Cardiac muscle cell (in vitro differentiated cells and primary cell): ENCODE measurements at regions not wholly inside any gene's neighbourhood (a gene's known extent, or its start where the extent isn't known, plus 50 kb on each side); places are given as distances from the start of the nearest gene placed in this dataset.

Experiments used
- DNase-seq, 2 donors: peaks; one replicate each; pipeline versions ENCODE4 v3.0.0 to v3.0.0-alpha.2; 2010 to 2017; ENCODE audit warnings: low read depth in 1 of 2, low spot score in 1 of 2
- H3K27ac ChIP-seq: fragments of 200-600 bp; sonication (generic); 2 replicates; pipeline ENCODE4 v1.5.1; 2016
- H3K27me3 ChIP-seq: fragments of 200-600 bp; sonication (generic); 2 replicates; pipeline ENCODE4 v1.6.0; 2016; ENCODE audit warnings: control low read depth
- H3K36me3 ChIP-seq: fragments of 200-600 bp; sonication (generic); 2 replicates; pipeline ENCODE4 v1.5.1; 2016; ENCODE audit warnings: control low read depth
- H3K4me1 ChIP-seq: fragments of 200-600 bp; sonication (generic); 2 replicates; pipeline ENCODE4 v1.8.1; 2017; ENCODE audit warnings: low read depth, mild to moderate bottlenecking, mixed run types
- H3K4me3 ChIP-seq: fragments of 200-600 bp; sonication (generic); 2 replicates; pipeline ENCODE4 v1.5.1; 2016; ENCODE audit warnings: mild to moderate bottlenecking
- H3K9me3 ChIP-seq: fragments of 200-600 bp; sonication (generic); 2 replicates; pipeline ENCODE4 v1.5.1; 2017; ENCODE audit warnings: low read depth, mild to moderate bottlenecking, control low read depth
- TF ChIP-seq, protein P1 (sequence below): IDR thresholded peaks from 2 replicates; pipeline ENCODE4 v1.5.1; 2012; ENCODE audit warnings: low read depth, mild to moderate bottlenecking, low read length

DNA sequence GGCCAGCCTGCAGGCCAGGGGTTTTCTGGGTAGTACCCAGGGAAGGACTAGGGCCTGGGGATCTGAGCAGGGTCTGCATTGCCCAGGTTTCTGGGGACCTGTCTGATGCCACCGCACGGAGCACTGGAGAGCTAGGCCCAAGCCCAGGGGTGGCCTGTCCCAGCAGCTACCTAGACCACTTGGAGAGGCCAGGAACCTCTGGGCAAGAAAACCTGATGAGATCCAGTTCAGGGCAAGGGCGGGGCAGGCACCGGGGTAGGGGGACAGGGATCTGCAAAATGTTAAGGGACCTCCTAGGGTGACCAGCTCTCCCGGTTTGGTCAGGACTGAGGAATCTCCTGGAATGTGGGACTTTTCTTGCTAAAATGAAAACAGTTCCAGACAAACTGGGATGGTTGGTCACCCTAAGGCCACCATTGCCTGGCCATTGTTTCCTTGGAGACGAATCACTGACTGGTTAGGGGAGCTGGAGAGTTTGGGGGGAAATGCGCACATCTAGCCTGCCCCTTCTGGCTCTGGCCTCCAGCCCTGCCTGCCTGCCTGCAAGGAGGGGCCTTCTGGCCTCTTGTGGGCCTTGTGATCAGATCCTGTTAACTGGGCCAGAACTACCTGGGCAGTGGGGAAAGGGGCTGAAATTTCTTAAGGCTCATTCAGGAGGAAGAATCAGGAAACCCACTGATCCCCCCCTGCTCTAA is 117.4 kb upstream of the TLE3 start:
- Histone ChIP-seq H3K27ac (no peak overlapping the region), H3K4me1 (no peaks in the 10 kb centered on the region)
- TF ChIP-seq, protein P1, sequence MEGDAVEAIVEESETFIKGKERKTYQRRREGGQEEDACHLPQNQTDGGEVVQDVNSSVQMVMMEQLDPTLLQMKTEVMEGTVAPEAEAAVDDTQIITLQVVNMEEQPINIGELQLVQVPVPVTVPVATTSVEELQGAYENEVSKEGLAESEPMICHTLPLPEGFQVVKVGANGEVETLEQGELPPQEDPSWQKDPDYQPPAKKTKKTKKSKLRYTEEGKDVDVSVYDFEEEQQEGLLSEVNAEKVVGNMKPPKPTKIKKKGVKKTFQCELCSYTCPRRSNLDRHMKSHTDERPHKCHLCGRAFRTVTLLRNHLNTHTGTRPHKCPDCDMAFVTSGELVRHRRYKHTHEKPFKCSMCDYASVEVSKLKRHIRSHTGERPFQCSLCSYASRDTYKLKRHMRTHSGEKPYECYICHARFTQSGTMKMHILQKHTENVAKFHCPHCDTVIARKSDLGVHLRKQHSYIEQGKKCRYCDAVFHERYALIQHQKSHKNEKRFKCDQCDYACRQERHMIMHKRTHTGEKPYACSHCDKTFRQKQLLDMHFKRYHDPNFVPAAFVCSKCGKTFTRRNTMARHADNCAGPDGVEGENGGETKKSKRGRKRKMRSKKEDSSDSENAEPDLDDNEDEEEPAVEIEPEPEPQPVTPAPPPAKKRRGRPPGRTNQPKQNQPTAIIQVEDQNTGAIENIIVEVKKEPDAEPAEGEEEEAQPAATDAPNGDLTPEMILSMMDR = no peak

DNA sequence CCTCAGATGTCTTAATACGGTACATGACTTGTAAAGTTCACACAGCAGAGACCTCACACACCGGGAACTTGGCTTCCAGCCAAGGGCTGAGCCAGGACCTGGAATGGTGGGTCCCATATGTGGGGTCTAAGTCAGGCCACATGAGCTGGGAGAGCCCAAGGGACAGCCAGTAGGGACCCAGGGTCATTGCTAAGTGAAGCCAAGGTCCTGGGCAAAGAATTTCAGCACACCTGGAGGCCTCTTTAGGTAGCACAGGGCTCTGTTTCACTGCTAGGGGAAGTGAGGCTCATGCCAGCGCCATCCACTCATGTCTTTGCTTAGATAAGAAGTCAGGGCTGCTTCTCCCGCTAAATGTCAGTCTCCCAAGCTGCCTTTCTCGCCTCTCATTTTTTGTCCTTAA is 116.6 kb upstream of the TLE3 start:
- no peaks in the 10 kb centered on the region for H3K36me3 ChIP-seq
- H3K4me1 ChIP-seq = no peaks in the 10 kb centered on the region
- TF ChIP-seq, protein P1 = no peak
- H3K9me3 ChIP-seq = no peaks in the 10 kb centered on the region
- no peak overlapping the region for H3K4me3 ChIP-seq
- peaks cover 72% of the 10 kb centered on the region for H3K27me3 ChIP-seq
- no peak overlapping the region for H3K27ac ChIP-seq
- DNase-seq = no peak

More for the DNA sequence above, 117.4 kb upstream of the TLE3 start:
- Histone ChIP-seq H3K36me3 (no peaks in the 10 kb centered on the region), H3K4me3 (no peak overlapping the region), H3K27me3 (peaks cover 71% of the 10 kb centered on the region), H3K9me3 (no peaks in the 10 kb centered on the region)
- no peak for DNase-seq

DNA sequence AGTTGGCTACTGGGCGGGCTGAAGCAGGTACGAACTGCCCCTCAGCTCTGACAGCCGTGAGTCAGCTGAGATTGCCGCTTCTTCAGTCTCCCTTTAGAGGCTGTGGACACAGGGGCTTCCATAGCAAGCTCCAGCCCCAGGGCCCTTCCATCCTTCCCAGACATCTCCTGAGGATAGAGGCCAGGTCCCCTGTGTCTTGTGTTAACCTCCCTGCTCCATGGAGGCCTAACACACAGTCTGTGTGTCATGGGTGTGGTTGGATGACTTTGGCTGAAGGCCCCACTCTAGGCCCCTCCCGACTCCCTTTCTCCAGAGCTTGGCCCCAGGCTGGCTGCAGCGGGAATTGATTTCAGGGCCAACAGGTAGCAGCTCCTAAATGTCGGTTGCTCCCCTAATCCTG is 116.1 kb upstream of the TLE3 start:
- H3K36me3 ChIP-seq = no peaks in the 10 kb centered on the region
- H3K27me3 ChIP-seq = peaks cover 74% of the 10 kb centered on the region
- no peaks in the 10 kb centered on the region for H3K4me1 ChIP-seq
- no peak overlapping the region for H3K4me3 ChIP-seq
- H3K27ac ChIP-seq = no peak overlapping the region
- H3K9me3 ChIP-seq = no peaks in the 10 kb centered on the region
- TF ChIP-seq, protein P1 = no peak
- no peak for DNase-seq

DNA sequence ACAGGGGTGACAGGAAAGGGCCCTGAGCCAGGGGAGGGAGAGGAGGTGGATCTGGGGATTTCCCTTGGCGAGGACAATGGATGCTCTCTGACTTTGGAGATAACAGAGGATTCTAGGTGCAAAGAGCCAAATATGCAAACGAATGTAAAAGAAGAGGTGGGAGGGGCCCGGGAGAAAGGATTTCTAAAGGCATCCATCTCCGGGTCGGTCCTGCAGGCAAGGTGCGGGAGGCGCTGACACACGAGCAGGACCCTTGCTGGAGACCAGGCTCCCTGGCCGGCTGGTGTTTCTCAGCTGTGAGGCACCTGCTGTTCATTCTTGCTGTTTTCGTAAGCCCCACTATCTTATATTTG is 115.2 kb upstream of the TLE3 start:
- H3K9me3 ChIP-seq = no peaks in the 10 kb centered on the region
- DNase-seq = no peak
- H3K36me3 ChIP-seq = no peaks in the 10 kb centered on the region
- no peaks in the 10 kb centered on the region for H3K4me1 ChIP-seq
- H3K4me3 ChIP-seq = no peak overlapping the region
- H3K27me3 ChIP-seq = peaks cover 74% of the 10 kb centered on the region
- TF ChIP-seq, protein P1 = no peak
- H3K27ac ChIP-seq = no peak overlapping the region

DNA sequence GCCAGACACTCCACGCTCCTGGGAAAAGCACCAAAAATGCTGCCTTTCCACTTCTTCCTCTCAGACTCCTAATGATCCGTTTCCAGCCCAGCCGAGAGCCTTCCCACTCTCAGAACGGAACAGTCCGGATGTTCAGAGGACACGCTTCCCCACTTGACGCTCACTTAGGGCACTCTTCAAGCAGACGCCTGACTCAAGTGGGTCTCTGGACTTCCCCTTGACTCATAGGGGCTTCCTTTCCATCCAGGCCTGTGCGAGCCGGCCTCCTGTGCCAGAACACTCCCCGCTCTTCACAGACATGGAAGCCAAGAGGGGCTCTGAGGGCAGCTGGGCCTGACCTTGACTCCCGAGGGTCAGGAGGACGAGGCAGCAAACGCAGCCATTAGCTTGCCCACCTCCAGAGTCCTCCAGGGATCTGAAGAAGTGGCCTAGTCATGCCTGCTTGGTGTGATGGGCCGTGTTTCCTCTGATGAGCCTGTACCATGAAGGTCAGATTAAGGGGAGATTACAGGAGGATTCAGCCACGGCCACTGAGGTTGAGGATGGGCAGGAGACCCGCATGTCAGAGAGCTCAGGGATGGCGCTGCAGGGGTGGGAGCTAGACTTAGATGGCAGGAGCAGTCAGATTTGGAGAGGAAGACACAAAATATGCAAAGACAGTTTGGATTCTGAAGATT is 114.7 kb upstream of the TLE3 start:
- DNase-seq = peak; percentile 18 to 85
- TF ChIP-seq, protein P1 = no peak
- Histone ChIP-seq H3K4me3 (no peak overlapping the region), H3K9me3 (no peaks in the 10 kb centered on the region), H3K27ac (no peak overlapping the region), H3K4me1 (no peaks in the 10 kb centered on the region), H3K27me3 (peaks cover 74% of the 10 kb centered on the region), H3K36me3 (no peaks in the 10 kb centered on the region)
